ENCODE measurements at regions not wholly inside any gene's neighbourhood (a gene's known extent, or its start where the extent isn't known, plus 50 kb on each side); places are given as distances from the start of the nearest gene placed in this dataset.

- DNase-seq (ENCODE audit: low read depth): no peak
These were observed 165.6 kb upstream of the IER5L start for GRCh38 chr9:129343424-129344375.

- DNase-seq (ENCODE audit: low read depth): no peak
These were observed 164.7 kb upstream of the IER5L start for GRCh38 chr9:129342591-129343423.

DNA sequence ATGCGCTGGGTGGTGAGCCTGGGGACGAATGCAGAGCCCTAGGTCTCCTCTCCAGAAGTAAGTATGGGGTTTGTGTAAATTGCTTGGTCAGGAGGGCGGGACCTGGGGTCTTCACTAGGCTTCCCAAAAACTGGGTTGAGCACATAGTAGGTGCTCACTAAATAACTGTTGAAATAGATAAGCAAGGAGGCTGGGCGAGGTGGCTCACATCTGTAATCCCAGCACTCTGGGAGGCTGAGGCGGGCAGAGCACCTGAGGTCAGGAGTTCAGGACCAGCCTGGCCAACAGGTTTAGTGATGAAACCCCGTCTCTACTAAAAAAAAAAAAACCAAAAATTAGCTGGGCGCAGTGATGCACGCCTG lies 163.9 kb upstream of the IER5L start:
- DNase-seq (ENCODE audit: low read depth): no peak

DNA sequence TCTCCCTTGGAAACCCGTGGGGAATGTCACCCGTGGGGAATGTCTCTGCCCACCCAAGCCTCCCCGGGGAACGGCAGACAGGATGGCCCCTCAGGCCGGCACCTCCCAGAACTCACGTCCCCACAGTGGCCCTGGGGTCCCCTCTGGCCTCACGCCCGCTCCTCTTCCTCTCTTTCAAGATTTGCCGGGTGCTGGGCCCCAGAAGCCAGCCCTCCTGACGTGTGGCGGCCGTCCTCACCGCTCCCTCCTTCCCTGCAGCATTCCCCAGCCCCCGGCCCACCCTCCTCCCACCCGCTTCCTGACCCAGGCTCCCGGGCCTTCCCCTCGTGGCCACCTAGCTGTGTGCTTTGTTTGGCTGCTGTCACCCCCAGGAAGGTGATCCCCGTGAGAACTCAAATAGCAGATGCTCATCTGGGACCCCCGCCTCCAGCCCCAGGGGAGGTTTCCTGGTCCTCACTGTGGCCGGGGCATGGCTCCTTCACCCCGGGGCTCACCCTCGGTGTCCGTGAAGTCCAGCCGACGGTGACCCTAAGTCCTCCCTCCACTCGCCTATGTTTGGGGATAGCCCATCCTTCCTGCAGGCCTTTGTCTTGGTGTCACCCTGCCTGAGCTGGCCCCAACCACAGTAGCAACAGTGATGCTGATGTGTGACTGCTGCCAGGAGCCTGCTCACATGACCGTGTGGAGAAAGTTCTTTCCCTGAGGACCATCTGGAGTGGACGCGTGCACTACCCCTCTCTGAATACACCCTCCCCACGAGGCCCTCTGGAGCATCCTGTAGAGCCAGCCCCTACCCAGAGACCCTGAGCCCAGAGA lies 163.3 kb upstream of the IER5L start:
- no peak for DNase-seq (ENCODE audit: low read depth)

DNA sequence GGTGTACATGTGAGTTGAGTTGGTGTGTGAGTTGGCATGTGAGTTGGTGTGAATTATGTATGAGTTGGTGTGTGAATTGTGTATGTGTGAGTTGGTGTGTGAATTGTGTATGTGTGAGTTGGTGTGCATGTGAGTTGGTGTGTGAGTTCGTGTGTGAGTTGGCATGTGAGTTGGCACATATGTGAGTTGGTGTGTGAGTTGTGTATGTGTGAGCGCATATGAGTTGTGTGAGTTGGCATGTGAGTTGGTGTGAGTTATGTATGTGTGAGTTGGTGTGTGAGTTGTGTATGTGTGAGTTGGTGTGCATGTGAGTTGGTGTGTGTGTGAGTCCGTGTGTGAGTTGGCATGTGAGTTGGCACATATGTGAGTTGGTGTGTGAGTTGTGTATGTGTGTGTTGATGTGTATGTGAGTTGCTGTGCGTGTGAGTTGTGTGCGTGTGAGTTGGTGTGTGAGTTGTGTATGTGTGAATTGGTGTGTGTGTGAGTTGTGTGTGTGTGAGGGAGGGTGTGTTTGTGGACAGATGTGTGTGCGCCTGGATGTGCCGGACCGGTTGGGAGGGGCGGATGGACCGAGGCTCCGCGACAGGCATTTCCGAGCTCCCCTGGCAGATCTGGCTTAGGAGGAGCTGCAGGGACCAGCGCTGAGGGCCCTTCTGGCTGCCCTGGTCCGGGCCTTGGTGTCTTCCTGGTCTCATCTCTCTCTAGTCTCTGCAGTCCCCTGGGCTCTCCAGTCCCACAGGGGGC lies 162.5 kb upstream of the IER5L start:
- peak; percentile 20 for DNase-seq (ENCODE audit: low read depth)

- DNase-seq (ENCODE audit: low read depth): no peak
These were observed 161.6 kb upstream of the IER5L start for GRCh38 chr9:129339539-129340157.

GRCh38 chr9:129338724-129339430 lies 160.8 kb upstream of the IER5L start:
- DNase-seq (ENCODE audit: low read depth): peak; percentile 39

DNA sequence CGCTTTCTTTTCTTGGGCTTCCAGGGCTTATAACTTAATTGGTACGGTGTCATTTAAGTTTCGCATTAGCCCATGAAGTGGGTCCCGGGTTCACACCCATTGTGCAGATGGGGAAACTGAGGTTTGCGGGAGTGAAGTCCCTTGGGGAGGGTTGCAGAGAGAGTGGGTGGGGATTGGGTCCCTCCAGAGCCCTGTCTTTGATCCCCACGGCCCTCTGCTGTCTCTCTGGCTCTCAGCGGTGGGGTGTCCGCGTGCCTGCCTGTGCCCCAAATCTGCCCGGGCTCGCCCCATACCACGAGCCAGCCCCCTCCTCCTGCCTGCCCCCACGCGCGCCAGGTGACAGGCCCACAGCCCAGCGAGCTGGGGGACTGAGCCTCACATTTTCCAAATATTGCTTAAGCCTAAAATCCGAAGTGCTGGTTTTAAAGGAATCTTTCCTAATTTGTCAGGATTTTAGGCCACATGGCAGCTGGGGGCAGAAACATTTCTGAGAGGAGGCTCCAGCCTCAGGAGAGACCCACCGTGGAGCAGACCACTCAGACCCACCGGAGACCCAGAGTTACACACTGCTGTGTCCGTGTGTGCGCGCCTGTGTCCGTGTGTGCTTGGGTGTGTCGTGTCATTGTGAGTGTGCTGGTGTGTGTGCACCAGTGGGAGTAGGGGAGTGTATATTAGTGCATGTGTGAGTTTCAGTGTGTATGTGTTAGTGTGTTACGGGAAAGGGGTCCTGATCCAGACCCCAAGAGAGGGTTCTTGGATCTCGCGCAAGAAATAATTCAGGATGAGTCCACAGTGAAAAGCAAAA lies 159.5 kb upstream of the IER5L start:
- no peak for DNase-seq (ENCODE audit: low read depth)

DNA sequence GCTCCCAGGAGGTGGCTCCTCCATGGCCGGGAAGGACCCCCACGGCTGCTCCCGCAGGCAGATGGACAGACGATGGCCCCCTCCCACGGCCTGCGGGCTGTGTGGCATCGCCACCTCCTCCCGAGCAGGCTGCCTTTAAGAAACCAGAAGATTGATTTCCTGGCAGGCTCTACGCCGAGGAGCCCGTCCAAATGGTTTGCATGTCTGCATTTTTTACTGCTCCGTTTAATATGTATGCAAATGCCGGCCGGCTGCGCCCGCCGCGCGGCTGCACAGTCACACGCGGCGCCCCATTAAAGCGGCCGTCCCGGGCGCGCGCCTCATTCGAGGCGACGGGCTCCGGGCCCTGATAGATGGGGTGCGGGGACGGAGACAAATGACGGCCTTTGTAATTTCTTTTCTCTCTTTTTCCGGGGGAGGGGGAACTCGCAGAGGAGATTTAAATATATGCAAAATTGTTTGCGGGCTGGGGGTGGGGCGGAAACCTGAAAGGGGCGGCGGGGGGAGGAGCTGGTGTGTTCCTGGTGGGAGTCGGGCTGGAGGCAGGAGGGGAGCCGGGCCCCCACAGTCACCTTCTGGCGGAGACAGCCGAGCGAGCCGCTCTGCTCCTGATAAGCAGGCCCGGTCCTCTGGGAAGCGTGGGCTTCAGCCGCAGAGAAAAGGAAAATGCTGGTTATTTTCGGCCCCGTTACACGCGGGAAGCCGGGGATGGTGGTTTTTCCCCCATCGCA lies 158.7 kb upstream of the IER5L start:
- peak; percentile 73 for DNase-seq (ENCODE audit: low read depth)

DNA sequence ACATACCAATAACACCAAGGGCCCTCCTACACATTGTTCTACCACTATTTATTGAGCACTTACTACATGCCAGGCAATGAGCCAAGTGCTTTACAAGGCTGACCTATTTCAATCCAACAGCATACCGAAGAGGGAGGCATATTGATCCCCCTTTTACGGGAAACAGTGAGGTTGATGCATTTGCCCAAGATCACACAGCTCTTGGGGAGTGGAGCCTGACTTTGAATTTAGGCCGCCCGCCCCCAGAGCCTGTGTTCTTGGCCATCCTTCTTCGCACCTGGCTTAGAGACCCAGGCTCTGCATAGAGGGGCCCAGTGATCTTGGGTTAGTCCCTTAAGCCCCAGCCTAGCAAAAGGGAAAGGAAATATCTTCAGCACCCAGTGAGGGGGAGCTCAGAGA lies 158.1 kb upstream of the IER5L start:
- DNase-seq (ENCODE audit: low read depth): peak; percentile 61

DNA sequence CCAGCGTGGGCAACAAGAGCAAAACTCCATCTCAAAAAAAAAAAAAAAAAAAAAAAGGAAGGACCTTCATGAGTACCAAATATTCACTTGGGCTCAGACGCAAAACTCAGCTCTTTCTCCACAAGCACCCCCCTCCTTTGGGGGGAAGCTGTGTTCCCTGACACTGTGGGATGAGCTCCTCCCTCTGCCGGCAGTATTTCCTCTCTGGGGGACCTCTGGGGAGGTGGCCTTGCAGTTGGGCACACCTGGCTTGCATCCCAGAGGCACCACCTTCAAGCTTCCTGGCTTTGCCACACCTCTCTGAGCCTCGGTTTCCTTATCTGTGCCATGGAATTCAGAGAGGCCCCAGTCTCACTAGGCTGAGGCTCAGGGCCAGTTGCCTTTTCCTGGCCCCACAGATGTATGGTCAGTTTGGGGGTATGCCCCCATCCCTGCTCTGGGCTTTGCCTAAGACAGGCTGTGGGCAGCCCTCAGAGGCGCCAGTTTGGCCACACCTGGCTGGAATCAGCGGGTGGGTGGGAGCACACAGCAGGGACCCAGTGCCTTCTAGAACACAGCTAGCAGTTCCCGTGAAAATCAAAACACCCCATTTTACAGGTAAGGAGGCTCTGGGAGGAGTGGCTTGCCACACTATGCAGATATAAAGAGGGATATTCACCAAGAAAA lies 157.5 kb upstream of the IER5L start:
- DNase-seq (ENCODE audit: low read depth): peak; percentile 46

- DNase-seq (ENCODE audit: low read depth): peak; percentile 99
These were observed 156.3 kb upstream of the IER5L start for GRCh38 chr9:129334105-129334935.

GRCh38 chr9:129333617-129334104 lies 155.6 kb upstream of the IER5L start:
- peak; percentile 91 for DNase-seq (ENCODE audit: low read depth)

- peak; percentile 32 for DNase-seq (ENCODE audit: low read depth)
These were observed 154.5 kb upstream of the IER5L start for GRCh38 chr9:129332581-129332980.

DNA sequence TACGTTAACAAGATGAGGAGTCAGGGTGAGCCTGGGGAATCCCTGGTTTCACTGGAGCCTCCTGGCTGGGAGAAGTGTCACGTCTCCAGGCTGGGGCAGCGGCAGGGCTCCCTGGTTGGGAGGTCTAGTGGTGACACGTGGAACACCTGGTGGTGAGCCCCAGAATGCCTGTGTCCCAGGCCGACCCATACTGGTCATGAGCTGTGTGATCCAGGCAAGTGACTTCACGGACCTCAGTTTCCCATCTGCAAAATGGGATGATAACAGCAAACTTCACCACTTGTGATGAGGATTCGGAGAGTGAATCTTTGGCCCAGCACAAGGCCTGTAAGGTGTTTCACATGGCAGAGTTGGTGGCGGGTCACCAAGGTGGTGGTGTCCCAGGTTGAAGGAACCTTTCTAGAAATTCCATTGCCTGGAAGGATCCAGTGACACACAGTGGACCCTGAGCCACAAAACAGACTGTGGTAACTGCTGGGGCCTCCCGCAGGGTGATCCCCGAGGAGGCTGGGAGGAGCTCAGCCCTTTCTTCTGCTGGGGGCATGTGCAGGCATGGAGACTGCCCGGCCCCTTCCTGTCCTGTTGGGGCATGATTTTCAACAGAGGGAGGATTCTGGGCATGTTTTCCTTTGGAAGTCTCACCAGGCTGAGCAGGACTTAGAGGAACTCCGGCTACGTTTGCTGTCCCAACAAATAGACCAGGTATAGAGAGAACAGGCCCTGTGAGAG lies 153.9 kb upstream of the IER5L start:
- no peak for DNase-seq (ENCODE audit: low read depth)

DNA sequence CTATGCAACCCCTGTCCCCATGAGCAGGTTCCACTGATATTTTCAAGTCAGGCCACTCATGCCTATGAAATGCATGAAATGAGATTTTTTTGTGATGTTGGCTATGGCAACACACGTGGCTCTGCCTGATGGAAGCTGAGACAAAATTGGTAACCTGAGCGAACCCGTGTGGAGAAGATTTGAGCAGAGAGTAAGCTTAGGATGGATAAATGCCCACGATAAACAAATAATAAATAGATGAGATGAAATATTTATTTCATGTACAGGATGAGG lies 153.4 kb upstream of the IER5L start:
- DNase-seq (ENCODE audit: low read depth): peak; percentile 26

All from M059J (cell line).